HCT116 (cell line): ENCODE measurements at regions not wholly inside any gene's neighbourhood (a gene's known extent, or its start where the extent isn't known, plus 50 kb on each side); places are given as distances from the start of the nearest gene placed in this dataset.

ENCODE experiments used
- ATAC-seq: fragments of 200-7000 bp; cut with Tn5 transposase; 2 replicates; pipeline ENCODE4 v1.9.1; 2020; ENCODE audit warnings: mild to moderate bottlenecking, moderate library complexity
- BruUV-seq: library from RNA; stranded (reverse); fragments of 400-500 nt; replicated peaks from 2 replicates; lab custom pipeline; 2021; lab: Mats Ljungman, UMichigan
- CTCF ChIA-PET: fragments of 300-600 bp; sonication (Branson Sonifier 250); formaldehyde crosslinking; loops from one replicate; lab custom pipeline; 2021; ENCODE audit warnings: antibody characterized with exemption; lab: Charles Lee
- POLR2A ChIA-PET: fragments of 300-600, 350-600 bp; sonication (Branson Sonifier 250); formaldehyde crosslinking; loops from one replicate; lab custom pipeline; 2021; ENCODE audit warnings: antibody characterized with exemption; lab: Charles Lee
- RAD21 ChIA-PET, 2 experiments: fragments of 300-600 bp; sonication (Branson Sonifier 250); formaldehyde crosslinking; loops; one replicate each; lab custom pipeline; 2023; ENCODE audit warnings: low total read pairs in 2 of 2; ENCODE audit not compliant: uncharacterized antibody in 2 of 2, unreplicated experiment in 2 of 2, low non-redundant PET in 1 of 2; lab: Charles Lee
- DNase-seq: peaks from one replicate; pipeline ENCODE4 v3.0.0-alpha.2; 2010; ENCODE audit warnings: low read depth, low spot score
- H2AFZ ChIP-seq: fragments of 200-600 bp; shearing (Covaris generic), sonication (generic); 2 replicates; pipeline ENCODE4 v1.6.1; 2017; ENCODE audit warnings: low read depth, mixed run types, mixed read lengths, antibody characterized with exemption, low read length; ENCODE audit not compliant: poor library complexity, severe bottlenecking
- H3K27ac ChIP-seq: 2 replicates; pipeline ENCODE4 v1.5.1; 2012; ENCODE audit warnings: low read depth, low read length
- H3K27me3 ChIP-seq: fragments of 200-600 bp; sonication (generic); 2 replicates; pipeline ENCODE4 v1.6.1; 2016; ENCODE audit warnings: mixed run types, low read length, mixed read lengths; ENCODE audit not compliant: insufficient read depth
- H3K36me3 ChIP-seq, 2 experiments: fragments of 200-500 bp in 1 of 2; fragments of 200-600 bp in 1 of 2; sonication (Bioruptor generic) in 1 of 2; sonication (generic) in 1 of 2; 2 replicates each; pipeline versions ENCODE4 v1.5.1 to v1.6.1; 2014 to 2016; ENCODE audit warnings: low read length in 2 of 2, inconsistent platforms in 1 of 2, mixed read lengths in 1 of 2, mixed run types in 1 of 2; ENCODE audit not compliant: insufficient read depth in 2 of 2, control insufficient read depth in 1 of 2
- H3K4me1 ChIP-seq, 2 experiments: fragments of 200-600 bp in 1 of 2; sonication (generic) in 1 of 2; 2 replicates each; pipeline versions ENCODE4 v1.5.1 to v1.6.1; 2012 to 2017; ENCODE audit warnings: low read length in 2 of 2, inconsistent platforms in 1 of 2, mild to moderate bottlenecking in 1 of 2, mixed read lengths in 1 of 2, mixed run types in 1 of 2, moderate library complexity in 1 of 2; ENCODE audit not compliant: insufficient read depth in 2 of 2, control insufficient read depth in 1 of 2
- H3K4me2 ChIP-seq: fragments of 200-600 bp; sonication (generic); 2 replicates; pipeline ENCODE4 v1.6.1; 2017; ENCODE audit warnings: mixed run types, low read length, mixed read lengths
- H3K4me3 ChIP-seq, 2 experiments: fragments of 200-600 bp in 1 of 2; sonication (generic) in 1 of 2; replicated peaks in 1 of 2; 2 replicates each; pipeline ENCODE4 v1.5.1; 2011 to 2016; ENCODE audit warnings: low read length in 2 of 2, control low read depth in 1 of 2, low read depth in 1 of 2, mild to moderate bottlenecking in 1 of 2, mixed read lengths in 1 of 2, mixed run types in 1 of 2
- H3K79me2 ChIP-seq: fragments of 200-600 bp; sonication (generic); 2 replicates; pipeline ENCODE4 v1.6.1; 2017; ENCODE audit warnings: mild to moderate bottlenecking, mixed run types, low read length, moderate library complexity, mixed read lengths; ENCODE audit not compliant: insufficient read depth
- H3K9ac ChIP-seq: fragments of 200-600 bp; sonication (generic); 2 replicates; pipeline ENCODE4 v1.6.1; 2016; ENCODE audit warnings: low read length, mixed read lengths
- H3K9me2 ChIP-seq: fragments of 200-600 bp; sonication (generic), shearing (Covaris generic); 2 replicates; pipeline ENCODE4 v1.6.1; 2017; ENCODE audit warnings: mixed run types, mild to moderate bottlenecking, moderate library complexity; ENCODE audit not compliant: insufficient read depth
- H3K9me3 ChIP-seq, 2 experiments: fragments of 200-500 bp in 1 of 2; fragments of 200-600 bp in 1 of 2; sonication (Bioruptor generic) in 1 of 2; sonication (generic) in 1 of 2; 2 replicates each; pipeline ENCODE4 v1.6.1; 2014 to 2017; ENCODE audit warnings: low read length in 2 of 2, mixed read lengths in 2 of 2, inconsistent platforms in 1 of 2, low read depth in 1 of 2, mild to moderate bottlenecking in 1 of 2, mixed run types in 1 of 2, moderate library complexity in 1 of 2; ENCODE audit not compliant: control insufficient read depth in 1 of 2, insufficient read depth in 1 of 2
- H4K20me1 ChIP-seq: fragments of 200-600 bp; sonication (generic), shearing (Covaris generic); 2 replicates; pipeline ENCODE4 v1.6.1; 2017; ENCODE audit warnings: mixed run types, mild to moderate bottlenecking, moderate library complexity; ENCODE audit not compliant: insufficient read depth
- CEBPB ChIP-seq: IDR thresholded peaks from 2 replicates; pipeline ENCODE4 v1.6.1; 2012; ENCODE audit warnings: low read depth
- CTCF ChIP-seq, 3 experiments: fragments of 200-600 bp in 1 of 3; sonication (generic) in 1 of 3; IDR thresholded peaks in 2 of 3; conservative IDR thresholded peaks in 1 of 3; 2 replicates each; pipeline ENCODE4 v1.5.1; 2012 to 2017; ENCODE audit warnings: low read depth in 2 of 3, low read length in 2 of 3, antibody characterized with exemption in 1 of 3, borderline replicate concordance in 1 of 3, control low read depth in 1 of 3, mild to moderate bottlenecking in 1 of 3, mixed read lengths in 1 of 3, mixed run types in 1 of 3, moderate library complexity in 1 of 3; ENCODE audit not compliant: insufficient read depth in 1 of 3
- EGR1 ChIP-seq: IDR thresholded peaks from 2 replicates; pipeline ENCODE4 v1.6.1; 2012; ENCODE audit warnings: low read depth
- EZH2phosphoT487 ChIP-seq: fragments of 200-600 bp; IDR thresholded peaks from 2 replicates; pipeline ENCODE4 v1.6.1; 2018; ENCODE audit warnings: antibody characterized with exemption, borderline replicate concordance
- FOSL1 ChIP-seq: IDR thresholded peaks from 2 replicates; pipeline ENCODE4 v1.6.1; 2012; ENCODE audit warnings: low read depth
- MAX ChIP-seq: IDR thresholded peaks from 2 replicates; pipeline ENCODE4 v1.6.1; 2012
- POLR2A ChIP-seq: IDR thresholded peaks from 2 replicates; pipeline ENCODE4 v1.7.0; 2011; ENCODE audit warnings: borderline replicate concordance; ENCODE audit not compliant: insufficient read depth, insufficient read length; ENCODE audit errors: extremely low read depth
- POLR2AphosphoS5 ChIP-seq: IDR thresholded peaks from 2 replicates; pipeline ENCODE4 v1.6.1; 2011; ENCODE audit warnings: mild to moderate bottlenecking, low read depth, low read length, moderate library complexity
- RAD21 ChIP-seq: IDR thresholded peaks from 2 replicates; pipeline ENCODE4 v1.6.1; 2012; ENCODE audit warnings: low read depth, mild to moderate bottlenecking
- REST ChIP-seq: IDR thresholded peaks from 2 replicates; pipeline ENCODE4 v1.6.1; 2012; ENCODE audit warnings: low read depth
- SP1 ChIP-seq: IDR thresholded peaks from 2 replicates; pipeline ENCODE4 v1.6.1; 2012; ENCODE audit warnings: low read depth
- SRF ChIP-seq: IDR thresholded peaks from 2 replicates; pipeline ENCODE4 v1.6.1; 2012; ENCODE audit warnings: low read depth
- YY1 ChIP-seq: IDR thresholded peaks from 2 replicates; pipeline ENCODE4 v1.6.1; 2011; ENCODE audit warnings: low read length, low read depth, moderate library complexity, mild to moderate bottlenecking; ENCODE audit not compliant: insufficient replicate concordance; ENCODE audit errors: extremely low read depth
- ZBTB33 ChIP-seq: IDR thresholded peaks from 2 replicates; pipeline ENCODE4 v1.6.1; 2011; ENCODE audit warnings: mild to moderate bottlenecking, low read length, moderate library complexity; ENCODE audit not compliant: insufficient replicate concordance; ENCODE audit errors: extremely low read depth
- ZFX ChIP-seq: fragments of 450-650 bp; IDR thresholded peaks from 2 replicates; pipeline ENCODE4 v1.6.1; 2017
- ZNF274 ChIP-seq: fragments of 200-500 bp; sonication (Bioruptor generic); IDR thresholded peaks from 2 replicates; pipeline ENCODE4 v1.6.1; 2014; ENCODE audit warnings: mild to moderate bottlenecking, low read depth, low read length, inconsistent platforms
- intact Hi-C: fragments of 100-400 bp; cut with micrococcal nuclease; formaldehyde crosslinking; loops from 2 replicates; pipeline ENCODE4 v1.10.0; 2022

- no peak overlapping the region for H3K9ac ChIP-seq
- no TSS peak for BruUV-seq
- intact Hi-C loops, result no loop called here
- H4K20me1 ChIP-seq, result no peaks in the 10 kb centered on the region
- H3K27me3 ChIP-seq, result peaks cover 12% of the 10 kb centered on the region; the same call in 1 of the 2 replicates
- DNase-seq (no peak), ATAC-seq (peak; percentile 40; the same call in 1 of the 2 replicates)
- no peaks in the 10 kb centered on the region for H3K9me2 ChIP-seq
- POLR2A ChIA-PET, result no interaction called here
- H3K79me2 ChIP-seq, result no peaks in the 10 kb centered on the region
- H3K4me3 ChIP-seq, result no peak overlapping the region
- H2AFZ ChIP-seq, result no peak overlapping the region
- peak overlapping the region; percentile 19; the same call in 1 of the 2 replicates for H3K4me2 ChIP-seq
- no peak for TF ChIP-seq ZFX
- TF ChIP-seq FOSL1, result no peak
- no peak for TF ChIP-seq EZH2phosphoT487
- no peak for TF ChIP-seq POLR2A
- no peak for TF ChIP-seq SP1
- TF ChIP-seq CTCF (IDR thresholded peaks at IDR 0.05 in 2 of 3, conservative IDR thresholded peaks at IDR 0.05 in 1 of 3; ENCODE audit: borderline replicate concordance in 1 of 3, insufficient read depth in 1 of 3, low read depth in 2 of 3, low read length in 2 of 3), result no peak
- TF ChIP-seq CEBPB, result no peak
- no peak for TF ChIP-seq EGR1
- no peak for TF ChIP-seq MAX
- no peak for TF ChIP-seq POLR2AphosphoS5
- no peak for TF ChIP-seq ZBTB33
- TF ChIP-seq RAD21, result no peak
- no peak for TF ChIP-seq SRF
- no peak for TF ChIP-seq REST
- TF ChIP-seq YY1, result no peak
- no peak for TF ChIP-seq ZNF274
- CTCF ChIA-PET, result no interaction called here
- H3K9me3 ChIP-seq, result no peaks in the 10 kb centered on the region
- RAD21 ChIA-PET, result no interaction called here
- H3K27ac ChIP-seq, result no peak overlapping the region
- no peaks in the 10 kb centered on the region for H3K36me3 ChIP-seq
- peaks cover 4 to 7% of the 10 kb centered on the region in 2 experiments; a peak in 3 of 4 replicates for H3K4me1 ChIP-seq
Measured at GRCh38 chr17:77590951-77591735, 367.4 kb upstream of the TNRC6C start.
